H1 (cell line): ENCODE measurements at regions not wholly inside any gene's neighbourhood (a gene's known extent, or its start where the extent isn't known, plus 50 kb on each side); places are given as distances from the start of the nearest gene placed in this dataset.

ENCODE experiments used
- CTCF ChIA-PET: fragments of 300-600 bp; sonication (Branson Sonifier 250); formaldehyde crosslinking; loops from one replicate; lab custom pipeline; 2021; ENCODE audit not compliant: partially characterized antibody; lab: Charles Lee
- POLR2A ChIA-PET: fragments of 300-600 bp; sonication (Branson Sonifier 250); formaldehyde crosslinking; loops from one replicate; lab custom pipeline; 2021; ENCODE audit warnings: inconsistent platforms; ENCODE audit not compliant: partially characterized antibody; lab: Charles Lee
- DNase-seq, 2 experiments: peaks; one replicate each; pipeline versions ENCODE4 v3.0.0 to v3.0.0-alpha.2; 2010 to 2022; ENCODE audit warnings: low spot score in 2 of 2, low read depth in 1 of 2, mixed read lengths in 1 of 2
- FAIRE-seq: peaks from 2 replicates; lab custom pipeline; 2011; peaks lifted over from hg19 to GRCh38; lab: Jason Lieb, UNC
- H2AFZ ChIP-seq: 2 replicates; pipeline ENCODE4 v1.8.1; 2012; ENCODE audit warnings: low read length, inconsistent platforms
- H2AK5ac ChIP-seq: 2 replicates; pipeline ENCODE4 v1.6.1; 2013; ENCODE audit warnings: low read depth, low read length
- H2BK120ac ChIP-seq: replicated peaks from 2 replicates; pipeline ENCODE3; 2013; ENCODE audit warnings: low read depth, low read length, inconsistent platforms
- H2BK12ac ChIP-seq: 2 replicates; pipeline ENCODE4 v1.6.1; 2013; ENCODE audit warnings: low read depth, low read length
- H2BK15ac ChIP-seq: 2 replicates; pipeline ENCODE4 v1.6.1; 2013; ENCODE audit warnings: low read length
- H2BK20ac ChIP-seq: 2 replicates; pipeline ENCODE4 v1.6.1; 2013; ENCODE audit warnings: low read length
- H2BK5ac ChIP-seq: 2 replicates; pipeline ENCODE4 v1.6.1; 2013; ENCODE audit warnings: low read depth, low read length
- H3K14ac ChIP-seq: 2 replicates; pipeline ENCODE4 v1.6.1; 2013; ENCODE audit warnings: inconsistent platforms; ENCODE audit not compliant: insufficient read length
- H3K18ac ChIP-seq: 2 replicates; pipeline ENCODE4 v1.6.1; 2013; ENCODE audit warnings: low read length; ENCODE audit errors: extremely low read depth
- H3K23ac ChIP-seq: 2 replicates; pipeline ENCODE4 v1.6.1; 2013; ENCODE audit warnings: inconsistent platforms; ENCODE audit not compliant: insufficient read length
- H3K23me2 ChIP-seq: 2 replicates; pipeline ENCODE4 v1.6.1; 2013; ENCODE audit warnings: low read depth, low read length
- H3K27ac ChIP-seq: 2 replicates; pipeline ENCODE4 v1.6.1; 2011; ENCODE audit warnings: low read depth, low read length, inconsistent platforms
- H3K27me3 ChIP-seq, 4 experiments: replicated peaks in 1 of 4; 1 replicate in 1 of 4; 2 replicates in 3 of 4; pipeline versions ENCODE4 v1.6.1 to v1.8.1; 2011 to 2013; ENCODE audit warnings: low read length in 3 of 4, mild to moderate bottlenecking in 3 of 4, inconsistent platforms in 2 of 4, mixed read lengths in 2 of 4, moderate library complexity in 1 of 4; ENCODE audit not compliant: control insufficient read depth in 3 of 4, insufficient read depth in 3 of 4; ENCODE audit errors: extremely low read depth in 1 of 4
- H3K36me3 ChIP-seq, 4 experiments: 2 replicates each; pipeline versions ENCODE4 v1.6.1 to v1.8.1; 2011 to 2013; ENCODE audit warnings: mild to moderate bottlenecking in 4 of 4, low read length in 3 of 4, moderate library complexity in 2 of 4, control low read depth in 1 of 4, inconsistent platforms in 1 of 4; ENCODE audit not compliant: insufficient read depth in 4 of 4, control insufficient read depth in 2 of 4
- H3K4ac ChIP-seq: replicated peaks from 2 replicates; pipeline ENCODE3; 2013; ENCODE audit warnings: low read length, low read depth, mixed read lengths, inconsistent platforms; ENCODE audit not compliant: insufficient read length
- H3K4me1 ChIP-seq, 4 experiments: replicated peaks in 1 of 4; 1 replicate in 1 of 4; 2 replicates in 3 of 4; pipeline versions ENCODE4 v1.6.1 to v1.8.1; 2011 to 2013; ENCODE audit warnings: low read length in 3 of 4, inconsistent platforms in 2 of 4, mixed read lengths in 1 of 4; ENCODE audit not compliant: insufficient read depth in 4 of 4, control insufficient read depth in 3 of 4
- H3K4me2 ChIP-seq, 2 experiments: 2 replicates each; pipeline versions ENCODE4 v1.6.1 to v1.8.1; 2011 to 2013; ENCODE audit warnings: low read depth in 2 of 2, low read length in 2 of 2, control low read depth in 1 of 2, inconsistent platforms in 1 of 2, mild to moderate bottlenecking in 1 of 2; ENCODE audit not compliant: insufficient read depth in 1 of 2
- H3K4me3 ChIP-seq, 4 experiments: fragments of 200-600, 300-600 bp in 1 of 4; sonication (generic), shearing (Covaris generic), sonication (Bioruptor Twin) in 1 of 4; 2 replicates each; pipeline versions ENCODE4 v1.5.1 to v1.8.1; 2011 to 2016; ENCODE audit warnings: low read length in 4 of 4, low read depth in 3 of 4, control low read depth in 2 of 4, inconsistent platforms in 2 of 4, mild to moderate bottlenecking in 2 of 4, mixed read lengths in 1 of 4, moderate library complexity in 1 of 4; ENCODE audit not compliant: insufficient read depth in 2 of 4; ENCODE audit errors: extremely low read depth in 1 of 4
- H3K56ac ChIP-seq: replicated peaks from 2 replicates; pipeline ENCODE3; 2013; ENCODE audit warnings: low read depth, mild to moderate bottlenecking, mixed read lengths, low read length, inconsistent platforms; ENCODE audit not compliant: insufficient read length
- H3K79me1 ChIP-seq: 2 replicates; pipeline ENCODE4 v1.6.1; 2013; ENCODE audit warnings: low read depth, low read length, control low read depth
- H3K79me2 ChIP-seq, 2 experiments: 2 replicates each; pipeline versions ENCODE4 v1.6.1 to v1.8.1; 2012 to 2013; ENCODE audit warnings: low read length in 2 of 2, mild to moderate bottlenecking in 2 of 2, inconsistent platforms in 1 of 2; ENCODE audit not compliant: insufficient read depth in 2 of 2, control insufficient read depth in 1 of 2
- H3K9ac ChIP-seq, 4 experiments: replicated peaks in 1 of 4; 1 replicate in 1 of 4; 2 replicates in 3 of 4; pipeline versions ENCODE4 v1.6.1 to v1.8.1; 2011 to 2013; ENCODE audit warnings: low read depth in 3 of 4, low read length in 3 of 4, control low read depth in 2 of 4, mild to moderate bottlenecking in 2 of 4, moderate library complexity in 2 of 4, inconsistent platforms in 1 of 4; ENCODE audit errors: extremely low read depth in 1 of 4
- H3K9me3 ChIP-seq, 2 experiments: 2 replicates each; pipeline versions ENCODE4 v1.6.1 to v1.8.1; 2012 to 2013; ENCODE audit warnings: mild to moderate bottlenecking in 2 of 2, moderate library complexity in 2 of 2, control low read depth in 1 of 2, inconsistent platforms in 1 of 2, low read depth in 1 of 2, low read length in 1 of 2, mixed read lengths in 1 of 2; ENCODE audit not compliant: insufficient read depth in 2 of 2
- H4K20me1 ChIP-seq, 2 experiments: replicated peaks in 1 of 2; 2 replicates each; pipeline versions ENCODE3 to v1.8.1; 2011 to 2013; ENCODE audit warnings: inconsistent platforms in 2 of 2, low read length in 2 of 2, mild to moderate bottlenecking in 1 of 2; ENCODE audit not compliant: insufficient read depth in 2 of 2, control insufficient read depth in 1 of 2
- H4K5ac ChIP-seq: 2 replicates; pipeline ENCODE4 v1.6.1; 2013; ENCODE audit warnings: low read length, low read depth, mixed read lengths, inconsistent platforms; ENCODE audit not compliant: insufficient read length
- H4K8ac ChIP-seq: 2 replicates; pipeline ENCODE4 v1.8.0; 2013; ENCODE audit warnings: mild to moderate bottlenecking, moderate library complexity, low read length, inconsistent platforms; ENCODE audit not compliant: insufficient read depth; ENCODE audit errors: extremely low read depth
- H4K91ac ChIP-seq: replicated peaks from 2 replicates; pipeline ENCODE3; 2013; ENCODE audit warnings: low read length, mixed read lengths, inconsistent platforms; ENCODE audit not compliant: insufficient read length
- ATF3 ChIP-seq: IDR thresholded peaks from 2 replicates; pipeline ENCODE4 v1.6.1; 2011; ENCODE audit warnings: low read depth, mild to moderate bottlenecking, low read length; ENCODE audit not compliant: insufficient read depth
- BRCA1 ChIP-seq: IDR thresholded peaks from 2 replicates; pipeline ENCODE4 v1.6.1; 2012; ENCODE audit warnings: low read depth, low read length, improper control_type of control experiment
- CBX5 ChIP-seq: fragments of 300-800, 300-1000 bp; sonication (generic); IDR thresholded peaks from 2 replicates; pipeline ENCODE4 v1.7.1; 2016; ENCODE audit warnings: antibody characterized with exemption, low read length, low read depth
- CHD1 ChIP-seq: IDR thresholded peaks from 2 replicates; pipeline ENCODE4 v1.6.1; 2012; ENCODE audit warnings: low read depth, low read length, improper control_type of control experiment
- EZH2 ChIP-seq: fragments of 200-600 bp; sonication (generic); IDR thresholded peaks from 2 replicates; pipeline ENCODE4 v1.7.1; 2012; ENCODE audit warnings: low read depth, mild to moderate bottlenecking, moderate library complexity, low read length, inconsistent platforms; ENCODE audit not compliant: severe bottlenecking
- FOSL1 ChIP-seq: IDR thresholded peaks from 2 replicates; pipeline ENCODE4 v1.6.1; 2011; ENCODE audit warnings: mild to moderate bottlenecking, low read depth, low read length, moderate library complexity; ENCODE audit not compliant: insufficient read depth
- HDAC6 ChIP-seq: IDR thresholded peaks from one replicate; pipeline ENCODE4 v1.7.1; 2012; ENCODE audit warnings: low read depth, mild to moderate bottlenecking, inconsistent platforms, low read length, moderate library complexity
- PHF8 ChIP-seq: fragments of 200-600 bp; sonication (generic); conservative IDR thresholded peaks from 2 replicates; pipeline ENCODE4 v1.7.1; 2012; ENCODE audit warnings: low read depth, mild to moderate bottlenecking, inconsistent platforms, low read length, moderate library complexity
- POLR2A ChIP-seq, 2 experiments: IDR thresholded peaks; 1 replicate in 1 of 2; 2 replicates in 1 of 2; pipeline ENCODE4 v1.6.1; 2011; ENCODE audit warnings: low read depth in 2 of 2, low read length in 2 of 2, mild to moderate bottlenecking in 2 of 2; ENCODE audit errors: control extremely low read depth in 1 of 2
- POU5F1 ChIP-seq: IDR thresholded peaks from 2 replicates; pipeline ENCODE4 v1.6.1; 2011; ENCODE audit warnings: low read depth, mild to moderate bottlenecking, low read length, moderate library complexity
- RNF2 ChIP-seq: fragments of 200-900, 300-1000 bp; sonication (generic); IDR thresholded peaks from 2 replicates; pipeline ENCODE4 v1.7.1; 2016; ENCODE audit warnings: borderline replicate concordance, low read depth, mild to moderate bottlenecking, antibody characterized with exemption, low read length; ENCODE audit not compliant: poor library complexity, severe bottlenecking; ENCODE audit errors: missing control alignments
- SIRT6 ChIP-seq: IDR thresholded peaks from one replicate; pipeline ENCODE4 v1.7.1; 2012; ENCODE audit warnings: low read length, inconsistent platforms
- WGBS, 2 experiments: shearing (Covaris generic) in 1 of 2; methylation state at CpG; one replicate each; pipeline versions ENCODE4 v1.1.6 to v1.1.7; 2013 to 2015; ENCODE audit warnings: low lambda C conversion rate in 2 of 2, mixed read lengths in 2 of 2, inconsistent platforms in 1 of 2, low coverage in 1 of 2, missing lambda C conversion rate in 1 of 2; ENCODE audit not compliant: insufficient replicate concordance in 2 of 2, insufficient coverage in 1 of 2, insufficient read length in 1 of 2; ENCODE audit errors: extremely low coverage in 1 of 2, missing lambda C conversion rate in 1 of 2; 5-methylcytosine and 5-hydroxymethylcytosine counted together

GRCh38 chr1:4002741-4003140 is 102.7 kb upstream of the C1orf174 start:
- H3K18ac ChIP-seq = no peak overlapping the region
- no peaks in the 10 kb centered on the region for H4K20me1 ChIP-seq
- H3K4ac ChIP-seq = no peak overlapping the region
- H4K91ac ChIP-seq = no peak overlapping the region
- H3K27ac ChIP-seq = no peak overlapping the region
- no peaks in the 10 kb centered on the region for H3K79me1 ChIP-seq
- POLR2A ChIA-PET = no interaction called here
- H2BK15ac ChIP-seq = no peak overlapping the region
- no peak overlapping the region for H3K4me2 ChIP-seq
- no peak overlapping the region for H3K14ac ChIP-seq
- DNase-seq (no peak), FAIRE-seq (no peak)
- no peaks in the 10 kb centered on the region for H3K27me3 ChIP-seq
- H3K4me1 ChIP-seq = no peaks in the 10 kb centered on the region; a peak in 1 of 7 replicates
- no peaks in the 10 kb centered on the region; a peak in 1 of 4 replicates for H3K9me3 ChIP-seq
- no peak overlapping the region for H2BK5ac ChIP-seq
- H3K79me2 ChIP-seq = no peaks in the 10 kb centered on the region
- H3K36me3 ChIP-seq = no peaks in the 10 kb centered on the region
- no peak overlapping the region for H3K4me3 ChIP-seq
- H3K23ac ChIP-seq = no peak overlapping the region
- H4K5ac ChIP-seq = no peak overlapping the region
- H2BK20ac ChIP-seq = no peak overlapping the region
- no peak overlapping the region for H2AFZ ChIP-seq
- no peak overlapping the region for H3K56ac ChIP-seq
- CTCF ChIA-PET = no interaction called here
- no peak overlapping the region for H3K9ac ChIP-seq
- no peaks in the 10 kb centered on the region for H3K23me2 ChIP-seq
- no peak overlapping the region for H2AK5ac ChIP-seq
- no peak overlapping the region for H4K8ac ChIP-seq
- WGBS, 2 experiments = 84% methylated on average over 10 of the region's 10 CpGs; no CpG with 5 or more reads in 1 of the 2 experiments
- H2BK12ac ChIP-seq = no peak overlapping the region
- no peak overlapping the region for H2BK120ac ChIP-seq
- TF ChIP-seq PHF8 = no peak
- TF ChIP-seq ATF3 = no peak
- TF ChIP-seq POU5F1 = no peak
- no peak for TF ChIP-seq BRCA1
- no peak for TF ChIP-seq HDAC6
- TF ChIP-seq POLR2A (IDR thresholded peaks at IDR 0.05; ENCODE audit: control extremely low read depth in 1 of 2, low read depth in 2 of 2, low read length in 2 of 2) = no peak
- no peak for TF ChIP-seq CHD1
- no peak for TF ChIP-seq RNF2
- TF ChIP-seq EZH2 = no peak
- TF ChIP-seq CBX5 = no peak
- no peak for TF ChIP-seq SIRT6
- TF ChIP-seq FOSL1 = no peak
